ENCODE measurements at regions not wholly inside any gene's neighbourhood (a gene's known extent, or its start where the extent isn't known, plus 50 kb on each side); places are given as distances from the start of the nearest gene placed in this dataset.

DNA sequence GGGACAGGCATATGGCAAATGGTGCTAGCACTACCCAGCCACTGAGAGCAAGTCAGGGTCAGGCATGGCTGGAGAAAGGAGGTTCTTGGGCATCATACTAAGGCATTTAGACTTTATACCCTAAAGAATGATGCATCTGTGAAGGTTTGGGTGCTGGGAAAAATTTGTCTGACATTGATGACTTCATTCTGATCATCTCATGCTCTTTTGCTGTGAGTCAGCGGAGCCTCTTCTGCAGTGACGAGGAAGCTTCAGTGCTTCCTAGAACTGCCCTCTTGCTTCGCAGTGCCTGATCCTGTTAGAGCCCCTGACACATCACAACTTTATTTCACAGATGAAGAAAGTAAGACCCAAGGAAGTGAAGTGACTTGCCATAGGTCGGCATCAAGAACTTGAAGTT lies 266.6 kb upstream of the GAS1 start:
- Histone ChIP-seq H3K4me3 (ENCODE audit: low read length) (no peak overlapping the region), H3K36me3 (ENCODE audit: control insufficient read depth, low read length) (no peaks in the 10 kb centered on the region), H3K79me2 (ENCODE audit: control insufficient read depth, low read length) (no peaks in the 10 kb centered on the region), H3K9me3 (ENCODE audit: control insufficient read depth, insufficient read depth, low read length) (no peaks in the 10 kb centered on the region), H3K27me3 (ENCODE audit: control insufficient read depth, low read length) (no peaks in the 10 kb centered on the region), H3K9me2 (replicated peaks; ENCODE audit: control insufficient read depth, low read length) (no peaks in the 10 kb centered on the region), H3K27ac (ENCODE audit: low read depth, low read length) (no peak overlapping the region), H3F3A (ENCODE audit: control insufficient read depth, insufficient read depth) (no peaks in the 10 kb centered on the region), H3K4me1 (ENCODE audit: control insufficient read depth, low read length) (no peaks in the 10 kb centered on the region), H4K20me1 (ENCODE audit: control insufficient read depth, insufficient read depth, low read depth, low read length) (no peaks in the 10 kb centered on the region), H3K4me2 (ENCODE audit: low read length) (no peak overlapping the region)
- TF ChIP-seq EZH2phosphoT487 (IDR thresholded peaks at IDR 0.05; ENCODE audit: borderline replicate concordance, low read length) = no peak
- TF ChIP-seq, protein P1, sequence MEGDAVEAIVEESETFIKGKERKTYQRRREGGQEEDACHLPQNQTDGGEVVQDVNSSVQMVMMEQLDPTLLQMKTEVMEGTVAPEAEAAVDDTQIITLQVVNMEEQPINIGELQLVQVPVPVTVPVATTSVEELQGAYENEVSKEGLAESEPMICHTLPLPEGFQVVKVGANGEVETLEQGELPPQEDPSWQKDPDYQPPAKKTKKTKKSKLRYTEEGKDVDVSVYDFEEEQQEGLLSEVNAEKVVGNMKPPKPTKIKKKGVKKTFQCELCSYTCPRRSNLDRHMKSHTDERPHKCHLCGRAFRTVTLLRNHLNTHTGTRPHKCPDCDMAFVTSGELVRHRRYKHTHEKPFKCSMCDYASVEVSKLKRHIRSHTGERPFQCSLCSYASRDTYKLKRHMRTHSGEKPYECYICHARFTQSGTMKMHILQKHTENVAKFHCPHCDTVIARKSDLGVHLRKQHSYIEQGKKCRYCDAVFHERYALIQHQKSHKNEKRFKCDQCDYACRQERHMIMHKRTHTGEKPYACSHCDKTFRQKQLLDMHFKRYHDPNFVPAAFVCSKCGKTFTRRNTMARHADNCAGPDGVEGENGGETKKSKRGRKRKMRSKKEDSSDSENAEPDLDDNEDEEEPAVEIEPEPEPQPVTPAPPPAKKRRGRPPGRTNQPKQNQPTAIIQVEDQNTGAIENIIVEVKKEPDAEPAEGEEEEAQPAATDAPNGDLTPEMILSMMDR (IDR thresholded peaks at IDR 0.05; ENCODE audit: low read depth, low read length, poor library complexity, severe bottlenecking) = no peak

DNA sequence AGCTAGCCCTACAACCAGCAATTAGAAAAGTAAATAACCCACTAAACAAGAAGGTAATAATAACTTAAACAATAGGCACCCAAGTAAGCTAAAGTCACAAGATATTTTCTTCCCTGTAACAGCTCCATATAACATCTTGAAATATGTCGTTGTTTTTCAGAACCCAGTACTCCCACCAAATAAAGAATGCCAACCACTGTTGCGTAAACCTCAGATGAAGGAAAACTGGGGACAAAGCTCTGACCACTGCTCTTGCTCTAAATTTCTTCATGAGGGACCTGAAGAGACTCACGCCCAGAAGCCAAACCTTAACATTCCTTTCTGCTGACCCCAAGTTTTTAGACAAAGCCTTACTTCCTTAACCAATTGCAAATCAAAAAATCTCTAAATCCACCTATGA lies 267.7 kb upstream of the GAS1 start:
- Histone ChIP-seq H3K9me2 (replicated peaks; ENCODE audit: control insufficient read depth, low read length) (no peaks in the 10 kb centered on the region), H4K20me1 (ENCODE audit: control insufficient read depth, insufficient read depth, low read depth, low read length) (no peaks in the 10 kb centered on the region)
- TF ChIP-seq, protein P1 (IDR thresholded peaks at IDR 0.05; ENCODE audit: low read depth, low read length, poor library complexity, severe bottlenecking) = no peak
- no peak for TF ChIP-seq EZH2phosphoT487 (IDR thresholded peaks at IDR 0.05; ENCODE audit: borderline replicate concordance, low read length)

DNA sequence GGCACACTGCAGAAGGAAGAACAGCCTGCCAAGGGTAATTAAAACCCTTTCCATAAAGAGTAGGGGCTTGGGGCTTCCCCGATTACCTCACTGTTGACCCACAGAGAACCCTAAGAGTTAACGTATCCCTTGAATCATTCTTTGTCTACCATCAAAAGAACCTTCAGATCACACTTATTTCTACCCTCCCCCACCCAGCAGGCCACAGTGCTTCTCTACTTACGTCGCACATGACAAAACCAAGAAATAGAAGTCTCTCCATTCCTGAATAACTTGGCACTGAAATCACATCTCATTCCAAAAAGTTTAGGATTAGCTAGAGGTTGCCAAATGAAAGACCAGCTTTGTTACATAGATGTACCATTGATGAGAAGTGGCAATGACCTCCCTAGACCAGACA lies 268.7 kb upstream of the GAS1 start:
- Histone ChIP-seq H3F3A (ENCODE audit: control insufficient read depth, insufficient read depth) (no peaks in the 10 kb centered on the region), H3K9me3 (ENCODE audit: control insufficient read depth, insufficient read depth, low read length) (no peaks in the 10 kb centered on the region), H4K20me1 (ENCODE audit: control insufficient read depth, insufficient read depth, low read depth, low read length) (no peaks in the 10 kb centered on the region), H3K36me3 (ENCODE audit: control insufficient read depth, low read length) (no peaks in the 10 kb centered on the region), H3K27ac (ENCODE audit: low read depth, low read length) (no peak overlapping the region), H3K27me3 (ENCODE audit: control insufficient read depth, low read length) (no peaks in the 10 kb centered on the region), H3K79me2 (ENCODE audit: control insufficient read depth, low read length) (no peaks in the 10 kb centered on the region), H3K4me3 (ENCODE audit: low read length) (no peak overlapping the region), H3K4me1 (ENCODE audit: control insufficient read depth, low read length) (no peaks in the 10 kb centered on the region), H3K9me2 (replicated peaks; ENCODE audit: control insufficient read depth, low read length) (no peaks in the 10 kb centered on the region), H3K4me2 (ENCODE audit: low read length) (no peak overlapping the region)
- no peak for TF ChIP-seq EZH2phosphoT487 (IDR thresholded peaks at IDR 0.05; ENCODE audit: borderline replicate concordance, low read length)
- TF ChIP-seq, protein P1 (IDR thresholded peaks at IDR 0.05; ENCODE audit: low read depth, low read length, poor library complexity, severe bottlenecking) = no peak

More for the DNA sequence above, 267.7 kb upstream of the GAS1 start:
- H3K36me3 ChIP-seq (ENCODE audit: control insufficient read depth, low read length) = no peaks in the 10 kb centered on the region
- no peak overlapping the region for H3K27ac ChIP-seq (ENCODE audit: low read depth, low read length)
- no peak overlapping the region for H3K4me3 ChIP-seq (ENCODE audit: low read length)
- no peak overlapping the region for H3K4me2 ChIP-seq (ENCODE audit: low read length)
- H3F3A ChIP-seq (ENCODE audit: control insufficient read depth, insufficient read depth) = no peaks in the 10 kb centered on the region
- H3K79me2 ChIP-seq (ENCODE audit: control insufficient read depth, low read length) = no peaks in the 10 kb centered on the region
- H3K9me3 ChIP-seq (ENCODE audit: control insufficient read depth, insufficient read depth, low read length) = no peaks in the 10 kb centered on the region
- no peaks in the 10 kb centered on the region for H3K4me1 ChIP-seq (ENCODE audit: control insufficient read depth, low read length)
- no peaks in the 10 kb centered on the region for H3K27me3 ChIP-seq (ENCODE audit: control insufficient read depth, low read length)

Measured in DOHH2 (cell line).